Fibroblast of lung (primary cell): ENCODE measurements at regions not wholly inside any gene's neighbourhood (a gene's known extent, or its start where the extent isn't known, plus 50 kb on each side); places are given as distances from the start of the nearest gene placed in this dataset.

Source experiments
- CTCF ChIP-seq, 2 donors: IDR thresholded peaks in 1 of 2; conservative IDR thresholded peaks in 1 of 2; 1 replicate in 1 of 2; 2 replicates in 1 of 2; pipeline ENCODE4 v1.5.1; 2011 to 2012; ENCODE audit warnings: low read length in 2 of 2, control low read depth in 1 of 2, inconsistent platforms in 1 of 2, low read depth in 1 of 2, mild to moderate bottlenecking in 1 of 2
- EZH2 ChIP-seq: IDR thresholded peaks from 2 replicates; pipeline ENCODE4 v1.5.1; 2012; ENCODE audit warnings: low read length, control low read depth, mild to moderate bottlenecking; ENCODE audit errors: missing control alignments

DNA sequence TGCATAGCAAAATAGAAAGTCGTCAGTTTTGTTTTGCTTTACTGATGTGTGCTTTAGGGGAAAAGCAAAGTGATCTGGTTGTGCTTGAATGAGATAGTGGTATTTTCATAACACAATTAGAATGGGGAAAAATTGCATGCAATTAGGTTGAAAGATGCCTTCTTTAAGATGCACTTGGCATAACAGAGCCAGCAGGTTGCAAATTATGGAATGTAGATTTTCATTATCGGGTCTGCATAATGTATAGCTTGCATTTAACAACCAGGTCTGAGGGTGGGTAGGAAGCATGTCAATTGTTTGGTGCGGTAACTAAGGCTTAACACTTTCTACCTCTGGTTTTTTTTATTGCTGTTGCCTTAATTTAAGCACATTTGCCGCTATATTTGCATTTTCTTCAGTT lies 370.7 kb upstream of the MCTP2 start:
- no peak for TF ChIP-seq CTCF (conservative IDR thresholded peaks at IDR 0.05 in 1 of 2, IDR thresholded peaks at IDR 0.05 in 1 of 2; ENCODE audit: low read depth in 1 of 2, low read length in 2 of 2)
- no peak for TF ChIP-seq EZH2
